IMR-90 (cell line): ENCODE measurements at regions not wholly inside any gene's neighbourhood (a gene's known extent, or its start where the extent isn't known, plus 50 kb on each side); places are given as distances from the start of the nearest gene placed in this dataset.

Source experiments
- ATAC-seq: fragments of 200-7000 bp; cut with Tn5 transposase; 2 replicates; pipeline ENCODE4 v1.9.1; 2020; ENCODE audit warnings: low read depth, mild to moderate bottlenecking, moderate library complexity
- BruUV-seq: library from RNA; stranded (reverse); fragments of 400-500 nt; replicated peaks from 2 replicates; lab custom pipeline; 2021; lab: Mats Ljungman, UMichigan
- CTCF ChIA-PET: fragments of 300-600 bp; formaldehyde crosslinking; extraction: SDS; loops from one replicate; lab custom pipeline; 2021; ENCODE audit warnings: antibody characterized with exemption; lab: Yijun Ruan, JAX
- POLR2A ChIA-PET: fragments of 300-600 bp; sonication (Branson Sonifier 250); formaldehyde crosslinking; loops from one replicate; lab custom pipeline; 2022; ENCODE audit warnings: antibody characterized with exemption; ENCODE audit not compliant: unreplicated experiment; lab: Charles Lee
- DNase-seq: peaks from one replicate; pipeline ENCODE4 v3.0.0; 2013
- H2AFZ ChIP-seq: replicated peaks from 2 replicates; pipeline ENCODE3; 2013; ENCODE audit warnings: low read length, mild to moderate bottlenecking; ENCODE audit not compliant: poor library complexity
- H2AK5ac ChIP-seq: 2 replicates; pipeline ENCODE4 v1.6.1; 2013; ENCODE audit warnings: low read depth, low read length, inconsistent platforms
- H2AK9ac ChIP-seq: replicated peaks from 2 replicates; pipeline ENCODE3; 2013; ENCODE audit warnings: mild to moderate bottlenecking, low read depth, low read length, moderate library complexity; ENCODE audit not compliant: poor library complexity
- H2BK120ac ChIP-seq: 2 replicates; pipeline ENCODE4 v1.6.1; 2013; ENCODE audit warnings: low read depth, low read length, inconsistent platforms
- H2BK15ac ChIP-seq: 3 replicates; pipeline ENCODE4 v1.6.1; 2013; ENCODE audit warnings: low read depth, low read length, inconsistent platforms
- H2BK20ac ChIP-seq: 2 replicates; pipeline ENCODE4 v1.6.1; 2013; ENCODE audit warnings: low read depth, mild to moderate bottlenecking, inconsistent platforms, low read length, moderate library complexity
- H2BK5ac ChIP-seq: 2 replicates; pipeline ENCODE4 v1.6.1; 2013; ENCODE audit warnings: mild to moderate bottlenecking, low read depth, low read length, inconsistent platforms; ENCODE audit not compliant: poor library complexity, severe bottlenecking
- H3K14ac ChIP-seq: replicated peaks from 2 replicates; pipeline ENCODE4 v1.6.1; 2013; ENCODE audit warnings: low read depth, low read length, inconsistent platforms
- H3K18ac ChIP-seq: 2 replicates; pipeline ENCODE4 v1.6.1; 2013; ENCODE audit warnings: low read depth, low read length, control low read depth
- H3K23ac ChIP-seq: 2 replicates; pipeline ENCODE4 v1.6.1; 2013; ENCODE audit warnings: low read depth, low read length, inconsistent platforms
- H3K27ac ChIP-seq: 2 replicates; pipeline ENCODE4 v1.5.1; 2013; ENCODE audit warnings: mild to moderate bottlenecking, control low read depth, low read length; ENCODE audit not compliant: insufficient read depth
- H3K27me3 ChIP-seq: 2 replicates; pipeline ENCODE4 v1.6.1; 2013; ENCODE audit warnings: low read length; ENCODE audit not compliant: control insufficient read depth, insufficient read depth
- H3K36me3 ChIP-seq: 2 replicates; pipeline ENCODE4 v1.6.1; 2013; ENCODE audit warnings: low read length, mixed read lengths; ENCODE audit not compliant: control insufficient read depth, insufficient read depth
- H3K4ac ChIP-seq: 2 replicates; pipeline ENCODE4 v1.6.1; 2013; ENCODE audit warnings: low read depth, low read length, inconsistent platforms
- H3K4me1 ChIP-seq: 2 replicates; pipeline ENCODE4 v1.6.1; 2013; ENCODE audit warnings: low read length, mixed read lengths; ENCODE audit not compliant: control insufficient read depth, insufficient read depth
- H3K4me2 ChIP-seq: 2 replicates; pipeline ENCODE4 v1.6.1; 2013; ENCODE audit warnings: low read depth, mild to moderate bottlenecking, control low read depth, low read length, moderate library complexity
- H3K4me3 ChIP-seq: 2 replicates; pipeline ENCODE4 v1.5.1; 2013; ENCODE audit warnings: low read depth, mild to moderate bottlenecking, control low read depth, low read length, moderate library complexity; ENCODE audit not compliant: insufficient read depth
- H3K56ac ChIP-seq: 2 replicates; pipeline ENCODE4 v1.6.1; 2013; ENCODE audit warnings: low read length, inconsistent platforms; ENCODE audit not compliant: insufficient read depth; ENCODE audit errors: extremely low read depth
- H3K79me1 ChIP-seq, 2 experiments: 2 replicates each; pipeline ENCODE4 v1.6.1; 2013; ENCODE audit warnings: low read length in 2 of 2, inconsistent platforms in 1 of 2, low read depth in 1 of 2
- H3K9ac ChIP-seq: 2 replicates; pipeline ENCODE4 v1.6.1; 2013; ENCODE audit warnings: low read depth, low read length, control low read depth
- H3K9me1 ChIP-seq: 2 replicates; pipeline ENCODE4 v1.6.1; 2013; ENCODE audit warnings: low read length, inconsistent platforms; ENCODE audit not compliant: insufficient read depth
- H3K9me3 ChIP-seq: 2 replicates; pipeline ENCODE4 v1.6.1; 2013; ENCODE audit warnings: low read length; ENCODE audit not compliant: control insufficient read depth, insufficient read depth
- H4K20me1 ChIP-seq: 2 replicates; pipeline ENCODE4 v1.6.1; 2013; ENCODE audit warnings: low read length, inconsistent platforms; ENCODE audit not compliant: insufficient read depth
- H4K5ac ChIP-seq: 2 replicates; pipeline ENCODE4 v1.6.1; 2013; ENCODE audit warnings: mild to moderate bottlenecking, low read depth, low read length, control low read depth
- H4K8ac ChIP-seq, 2 experiments: 2 replicates each; pipeline ENCODE4 v1.6.1; 2013; ENCODE audit warnings: low read depth in 2 of 2, low read length in 2 of 2, control low read depth in 1 of 2, inconsistent platforms in 1 of 2
- H4K91ac ChIP-seq: 2 replicates; pipeline ENCODE4 v1.6.1; 2013; ENCODE audit warnings: low read depth, low read length, inconsistent platforms; ENCODE audit not compliant: insufficient read depth
- BHLHE40 ChIP-seq: fragments of 150-350 bp; IDR thresholded peaks from 2 replicates; pipeline ENCODE4 v1.6.1; 2016; ENCODE audit warnings: mild to moderate bottlenecking, low read depth, low read length
- CEBPB ChIP-seq: IDR thresholded peaks from 2 replicates; pipeline ENCODE4 v1.6.1; 2012; ENCODE audit warnings: low read depth, low read length, improper control_type of control experiment
- CHD1 ChIP-seq: IDR thresholded peaks from 2 replicates; pipeline ENCODE4 v1.6.1; 2012; ENCODE audit warnings: low read depth, low read length, improper control_type of control experiment
- CTCF ChIP-seq: conservative IDR thresholded peaks from 2 replicates; pipeline ENCODE4 v1.5.1; 2012; ENCODE audit warnings: mild to moderate bottlenecking, low read depth, low read length, improper control_type of control experiment
- ELK1 ChIP-seq: fragments of 150-350 bp; IDR thresholded peaks from 2 replicates; pipeline ENCODE4 v1.6.1; 2016; ENCODE audit warnings: low read depth, mild to moderate bottlenecking, low read length, moderate library complexity, borderline replicate concordance
- FOS ChIP-seq: fragments of 150-350 bp; IDR thresholded peaks from 2 replicates; pipeline ENCODE4 v1.6.1; 2016; ENCODE audit warnings: low read depth, low read length
- MAFK ChIP-seq: IDR thresholded peaks from 2 replicates; pipeline ENCODE4 v1.6.1; 2012; ENCODE audit warnings: low read depth, low read length, improper control_type of control experiment
- MAZ ChIP-seq: IDR thresholded peaks from 2 replicates; pipeline ENCODE4 v1.6.1; 2012; ENCODE audit warnings: low read depth, mild to moderate bottlenecking, low read length, improper control_type of control experiment, moderate library complexity, borderline replicate concordance
- MXI1 ChIP-seq: IDR thresholded peaks from 2 replicates; pipeline ENCODE4 v1.6.1; 2012; ENCODE audit warnings: low read depth, mild to moderate bottlenecking, low read length, moderate library complexity, borderline replicate concordance
- NFE2L2 ChIP-seq: fragments of 150-350 bp; IDR thresholded peaks from 2 replicates; pipeline ENCODE4 v1.6.1; 2016; ENCODE audit warnings: low read depth, mild to moderate bottlenecking, low read length
- POLR2A ChIP-seq: IDR thresholded peaks from 2 replicates; pipeline ENCODE4 v1.6.1; 2012; ENCODE audit warnings: mild to moderate bottlenecking, low read depth, low read length
- RAD21 ChIP-seq: IDR thresholded peaks from 2 replicates; pipeline ENCODE4 v1.6.1; 2012; ENCODE audit warnings: low read length, improper control_type of control experiment
- RCOR1 ChIP-seq: IDR thresholded peaks from 2 replicates; pipeline ENCODE4 v1.6.1; 2012; ENCODE audit warnings: mild to moderate bottlenecking, low read length, improper control_type of control experiment; ENCODE audit not compliant: insufficient replicate concordance
- RFX5 ChIP-seq: IDR thresholded peaks from 2 replicates; pipeline ENCODE4 v1.8.0; 2012; ENCODE audit warnings: low read depth, mild to moderate bottlenecking, low read length, moderate library complexity
- SMC3 ChIP-seq: fragments of 150-350 bp; IDR thresholded peaks from 2 replicates; pipeline ENCODE4 v1.6.1; 2016; ENCODE audit warnings: low read depth, mild to moderate bottlenecking, antibody characterized with exemption, low read length, moderate library complexity
- USF2 ChIP-seq: fragments of 150-350 bp; IDR thresholded peaks from 2 replicates; pipeline ENCODE4 v1.6.1; 2017; ENCODE audit warnings: mild to moderate bottlenecking, antibody characterized with exemption, low read length, low read depth
- WGBS, 2 experiments: methylation state at CpG; one replicate each; pipeline versions ENCODE4 v1.1.5 to v1.1.7; 2013; ENCODE audit warnings: missing lambda C conversion rate in 2 of 2; ENCODE audit not compliant: insufficient read length in 1 of 2; ENCODE audit errors: extremely low coverage in 2 of 2; 5-methylcytosine and 5-hydroxymethylcytosine counted together
- dilution Hi-C: fragments of 300-500 bp; cut with HindIII; formaldehyde crosslinking; loops from one replicate; pipeline ENCODE4 v1.14.3; 2018; ENCODE audit warnings: low sequenced_read_pairs; ENCODE audit not compliant: unreplicated experiment
- in situ Hi-C: fragments of 300-500 bp; cut with MboI; formaldehyde crosslinking; loops from 3 replicates; pipeline ENCODE4 v1.14.3; 2019; ENCODE audit warnings: low sequenced_read_pairs, inconsistent platforms, mixed read lengths
- intact Hi-C: fragments of 100-400 bp; cut with micrococcal nuclease; formaldehyde crosslinking; loops from 2 replicates; pipeline ENCODE4 v1.10.0; 2022

GRCh38 chr13:37340901-37341670 lies 235.6 kb upstream of the CSNK1A1L start:
- Histone ChIP-seq H2BK120ac (no peak overlapping the region), H2AK9ac (no peak overlapping the region), H2BK5ac (no peak overlapping the region), H2AK5ac (no peak overlapping the region), H3K23ac (no peak overlapping the region), H3K36me3 (no peaks in the 10 kb centered on the region), H4K8ac (no peak overlapping the region), H3K9me3 (no peaks in the 10 kb centered on the region), H3K9ac (no peak overlapping the region), H3K56ac (no peak overlapping the region), H3K18ac (no peak overlapping the region), H2BK20ac (no peak overlapping the region), H3K4me1 (no peaks in the 10 kb centered on the region), H3K4me2 (no peak overlapping the region), H3K27me3 (no peaks in the 10 kb centered on the region), H2BK15ac (no peak overlapping the region), H4K5ac (no peak overlapping the region), H3K14ac (no peak overlapping the region), H3K4me3 (no peak overlapping the region), H3K79me1 (no peaks in the 10 kb centered on the region), H4K20me1 (no peaks in the 10 kb centered on the region), H2AFZ (no peak overlapping the region), H3K9me1 (no peaks in the 10 kb centered on the region), H3K27ac (no peak overlapping the region), H3K4ac (no peak overlapping the region), H4K91ac (no peak overlapping the region)
- no peak for TF ChIP-seq CTCF
- no peak for TF ChIP-seq MXI1
- no peak for TF ChIP-seq POLR2A
- no peak for TF ChIP-seq FOS
- TF ChIP-seq NFE2L2: no peak
- TF ChIP-seq CHD1: no peak
- no peak for TF ChIP-seq MAZ
- no peak for TF ChIP-seq BHLHE40
- TF ChIP-seq RFX5: no peak
- no peak for TF ChIP-seq MAFK
- no peak for TF ChIP-seq RCOR1
- no peak for TF ChIP-seq SMC3
- no peak for TF ChIP-seq USF2
- TF ChIP-seq CEBPB: no peak
- no peak for TF ChIP-seq ELK1
- no peak for TF ChIP-seq RAD21
- in situ Hi-C loops (no loop called here), intact Hi-C loops (no loop called here), dilution Hi-C loops (no loop called here)
- BruUV-seq: no TSS peak
- ATAC-seq (no peak), DNase-seq (no peak)
- ChIA-PET POLR2A (no interaction called here), CTCF (no interaction called here)
- 75% methylated on average over 5 of the region's 7 CpGs; no CpG with 5 or more reads in 1 of the 2 experiments for WGBS, 2 experiments
